ENCODE measurements at regions not wholly inside any gene's neighbourhood (a gene's known extent, or its start where the extent isn't known, plus 50 kb on each side); places are given as distances from the start of the nearest gene placed in this dataset.

GRCh38 chr11:127242676-127243075 lies 242.1 kb upstream of the KIRREL3 start:
- Histone ChIP-seq H3K27me3 (ENCODE audit: control insufficient read depth, insufficient read depth, low read length, poor library complexity, severe bottlenecking) (no peaks in the 10 kb centered on the region), H3K4me3 (ENCODE audit: low read length) (no peak overlapping the region), H3K9ac (ENCODE audit: extremely low read depth, low read length, poor library complexity, severe bottlenecking) (no peak overlapping the region), H3K36me3 (ENCODE audit: control insufficient read depth, insufficient read depth, low read length) (no peaks in the 10 kb centered on the region), H3K4me1 (ENCODE audit: control insufficient read depth, insufficient read depth, low read length) (peaks cover 8% of the 10 kb centered on the region), H3K9me3 (ENCODE audit: control insufficient read depth, low read length) (no peaks in the 10 kb centered on the region), H3K27ac (ENCODE audit: low read depth, low read length) (no peak overlapping the region)
- no peaks in the 10 kb centered on the region for H3K9me3 Mint-ChIP-seq
- no peak for TF ChIP-seq CTCF (conservative IDR thresholded peaks at IDR 0.05)
- no peak overlapping the region for H3K4me3 Mint-ChIP-seq
- H3K4me1 Mint-ChIP-seq: peaks cover 10% of the 10 kb centered on the region
- no peak for DNase-seq
- 80 to 89% methylated on average over 1 to 2 of the region's 2 CpGs for WGBS, 2 experiments (ENCODE audit: insufficient coverage in 1 of 2, insufficient read length in 1 of 2)
- no peaks in the 10 kb centered on the region for H3K27me3 Mint-ChIP-seq (ENCODE audit: insufficient read depth)
- H3K36me3 Mint-ChIP-seq (ENCODE audit: low read depth): no peaks in the 10 kb centered on the region
- H3K27ac Mint-ChIP-seq: no peak overlapping the region

- 100% methylated on average over 2 of the region's 4 CpGs; no CpG with 5 or more reads in 1 of the 2 experiments for WGBS, 2 experiments (ENCODE audit: insufficient coverage in 1 of 2, insufficient read length in 1 of 2)
- Histone ChIP-seq H3K27me3 (ENCODE audit: control insufficient read depth, insufficient read depth, low read length, poor library complexity, severe bottlenecking) (no peaks in the 10 kb centered on the region), H3K9ac (ENCODE audit: extremely low read depth, low read length, poor library complexity, severe bottlenecking) (no peak overlapping the region), H3K9me3 (ENCODE audit: control insufficient read depth, low read length) (no peaks in the 10 kb centered on the region), H3K36me3 (ENCODE audit: control insufficient read depth, insufficient read depth, low read length) (no peaks in the 10 kb centered on the region), H3K4me1 (ENCODE audit: control insufficient read depth, insufficient read depth, low read length) (peaks cover 8% of the 10 kb centered on the region), H3K4me3 (ENCODE audit: low read length) (no peak overlapping the region), H3K27ac (ENCODE audit: low read depth, low read length) (no peak overlapping the region)
- no peak overlapping the region for H3K27ac Mint-ChIP-seq
- H3K9me3 Mint-ChIP-seq: no peaks in the 10 kb centered on the region
- DNase-seq: no peak
- no peak for TF ChIP-seq CTCF (conservative IDR thresholded peaks at IDR 0.05)
- peaks cover 7% of the 10 kb centered on the region for H3K4me1 Mint-ChIP-seq
- H3K4me3 Mint-ChIP-seq: no peak overlapping the region
- no peaks in the 10 kb centered on the region for H3K36me3 Mint-ChIP-seq (ENCODE audit: low read depth)
- no peaks in the 10 kb centered on the region for H3K27me3 Mint-ChIP-seq (ENCODE audit: insufficient read depth)
Measured at GRCh38 chr11:127238321-127238720, 237.8 kb upstream of the KIRREL3 start.

GRCh38 chr11:127236776-127237175 lies 236.2 kb upstream of the KIRREL3 start:
- H3K27me3 Mint-ChIP-seq (ENCODE audit: insufficient read depth): no peaks in the 10 kb centered on the region
- Histone ChIP-seq H3K27me3 (ENCODE audit: control insufficient read depth, insufficient read depth, low read length, poor library complexity, severe bottlenecking) (no peaks in the 10 kb centered on the region), H3K36me3 (ENCODE audit: control insufficient read depth, insufficient read depth, low read length) (no peaks in the 10 kb centered on the region), H3K4me3 (ENCODE audit: low read length) (no peak overlapping the region), H3K27ac (ENCODE audit: low read depth, low read length) (no peak overlapping the region), H3K4me1 (ENCODE audit: control insufficient read depth, insufficient read depth, low read length) (peaks cover under 1% of the 10 kb centered on the region), H3K9ac (ENCODE audit: extremely low read depth, low read length, poor library complexity, severe bottlenecking) (no peak overlapping the region), H3K9me3 (ENCODE audit: control insufficient read depth, low read length) (no peaks in the 10 kb centered on the region)
- TF ChIP-seq CTCF (conservative IDR thresholded peaks at IDR 0.05): no peak
- no peak overlapping the region for H3K27ac Mint-ChIP-seq
- H3K4me3 Mint-ChIP-seq: no peak overlapping the region
- H3K36me3 Mint-ChIP-seq (ENCODE audit: low read depth): no peaks in the 10 kb centered on the region
- H3K9me3 Mint-ChIP-seq: no peaks in the 10 kb centered on the region
- H3K4me1 Mint-ChIP-seq: no peaks in the 10 kb centered on the region
- DNase-seq: no peak
- WGBS, 2 experiments (ENCODE audit: insufficient coverage in 1 of 2, insufficient read length in 1 of 2): 93% methylated on average over 1 of the region's 1 CpG; no CpG with 5 or more reads in 1 of the 2 experiments
